ENCODE measurements at regions not wholly inside any gene's neighbourhood (a gene's known extent, or its start where the extent isn't known, plus 50 kb on each side); places are given as distances from the start of the nearest gene placed in this dataset.

GRCh38 chr5:106833517-106833916 is 837.2 kb downstream of the EFNA5 start:
- Histone ChIP-seq H3K27ac (no peak overlapping the region), H3K9me3 (peaks cover 0 to 16% (median 0%) of the 10 kb centered on the region in 12 donors), H3K4me3 (no peak overlapping the region), H3K27me3 (no peaks in the 10 kb centered on the region), H3K36me3 (no peaks in the 10 kb centered on the region), H3K4me1 (no peaks in the 10 kb centered on the region)
- intact Hi-C loops (cut with DNase I) = no loop called here
- WGBS, 4 donors = 73 to 81% (median 78%) methylated on average over 3 of the region's 3 CpGs
- no peak for TF ChIP-seq CTCF (IDR thresholded peaks at IDR 0.05)
- no peak for TF ChIP-seq POLR2A (IDR thresholded peaks at IDR 0.05)
- DNase-seq (no peak), ATAC-seq (no peak)

- Histone ChIP-seq H3K4me3 (no peak overlapping the region), H3K27ac (no peak overlapping the region), H3K4me1 (no peaks in the 10 kb centered on the region), H3K27me3 (no peaks in the 10 kb centered on the region), H3K9me3 (no peaks in the 10 kb centered on the region), H3K36me3 (no peaks in the 10 kb centered on the region)
- ATAC-seq = no peak
- TF ChIP-seq CTCF (IDR thresholded peaks at IDR 0.05) = no peak
- TF ChIP-seq POLR2A (IDR thresholded peaks at IDR 0.05) = no peak
- intact Hi-C loops (cut with DNase I) = no loop called here
- WGBS, 4 donors = 90 to 100% (median 97%) methylated on average over 1 of the region's 1 CpG
- DNase-seq = no peak
These were observed 843.7 kb downstream of the EFNA5 start for GRCh38 chr5:106827061-106827460.

GRCh38 chr5:106825374-106825773 is 845.4 kb downstream of the EFNA5 start:
- Histone ChIP-seq H3K4me1 (no peaks in the 10 kb centered on the region), H3K27ac (no peak overlapping the region), H3K27me3 (no peaks in the 10 kb centered on the region), H3K9me3 (no peaks in the 10 kb centered on the region), H3K4me3 (no peak overlapping the region), H3K36me3 (no peaks in the 10 kb centered on the region)
- no peak for ATAC-seq
- TF ChIP-seq POLR2A (IDR thresholded peaks at IDR 0.05) = no peak
- no peak for TF ChIP-seq CTCF (IDR thresholded peaks at IDR 0.05)
- intact Hi-C loops (cut with DNase I) = no loop called here
- DNase-seq = no peak
- WGBS, 4 donors = 73 to 78% (median 75%) methylated on average over 2 of the region's 2 CpGs

GRCh38 chr5:106822851-106823250 is 847.9 kb downstream of the EFNA5 start:
- intact Hi-C loops (cut with DNase I) = no loop called here
- no peaks in the 10 kb centered on the region for H3K9me3 ChIP-seq
- DNase-seq (no peak), ATAC-seq (no peak)
- no peaks in the 10 kb centered on the region for H3K27me3 ChIP-seq
- no peaks in the 10 kb centered on the region for H3K36me3 ChIP-seq
- WGBS, 4 donors = 50 to 75% (median 63%) methylated on average over 1 of the region's 1 CpG
- H3K4me1 ChIP-seq = no peaks in the 10 kb centered on the region
- no peak overlapping the region for H3K27ac ChIP-seq
- no peak for TF ChIP-seq POLR2A (IDR thresholded peaks at IDR 0.05)
- TF ChIP-seq CTCF (IDR thresholded peaks at IDR 0.05) = no peak
- H3K4me3 ChIP-seq = no peak overlapping the region
